ENCODE measurements at regions not wholly inside any gene's neighbourhood (a gene's known extent, or its start where the extent isn't known, plus 50 kb on each side); places are given as distances from the start of the nearest gene placed in this dataset.

GRCh38 chr16:13569986-13570385 is 350.0 kb upstream of the ERCC4 start:
- no peak for TF ChIP-seq CTCF (IDR thresholded peaks at IDR 0.05)
- no peak for TF ChIP-seq POLR2A (IDR thresholded peaks at IDR 0.05)
